Duodenal mucosa (tissue), 2 donors: ENCODE measurements at regions not wholly inside any gene's neighbourhood (a gene's known extent, or its start where the extent isn't known, plus 50 kb on each side); places are given as distances from the start of the nearest gene placed in this dataset.

Experiments
- H3K27ac ChIP-seq: one replicate; pipeline ENCODE4 v1.7.0; 2013; ENCODE audit warnings: low read depth, low read length
- H3K27me3 ChIP-seq, 2 donors: one replicate each; pipeline ENCODE4 v1.7.0; 2013; ENCODE audit warnings: low read length in 2 of 2, control low read depth in 1 of 2; ENCODE audit not compliant: insufficient read depth in 2 of 2, control insufficient read depth in 1 of 2
- H3K36me3 ChIP-seq, 2 donors: one replicate each; pipeline ENCODE4 v1.7.0; 2013; ENCODE audit warnings: low read length in 2 of 2, control low read depth in 1 of 2; ENCODE audit not compliant: insufficient read depth in 2 of 2, control insufficient read depth in 1 of 2
- H3K4me1 ChIP-seq, 2 donors: one replicate each; pipeline ENCODE4 v1.7.0; 2013; ENCODE audit warnings: low read length in 2 of 2, control low read depth in 1 of 2; ENCODE audit not compliant: insufficient read depth in 2 of 2, control insufficient read depth in 1 of 2
- H3K4me3 ChIP-seq, 2 donors: one replicate each; pipeline ENCODE4 v1.7.0; 2013; ENCODE audit warnings: low read length in 2 of 2, low read depth in 1 of 2
- H3K9ac ChIP-seq, 2 donors: one replicate each; pipeline ENCODE4 v1.7.0; 2013; ENCODE audit warnings: low read length in 2 of 2, low read depth in 1 of 2
- H3K9me3 ChIP-seq, 2 donors: one replicate each; pipeline ENCODE4 v1.7.0; 2013; ENCODE audit warnings: low read length in 2 of 2, control low read depth in 1 of 2; ENCODE audit not compliant: control insufficient read depth in 1 of 2

- Histone ChIP-seq H3K27me3 (no peaks in the 10 kb centered on the region), H3K36me3 (no peaks in the 10 kb centered on the region), H3K9ac (no peak overlapping the region), H3K4me1 (no peaks in the 10 kb centered on the region), H3K27ac (no peak overlapping the region), H3K9me3 (no peaks in the 10 kb centered on the region), H3K4me3 (no peak overlapping the region)
Observed at GRCh38 chr3:76026379-76026778, 241.0 kb upstream of the ZNF717 start.

GRCh38 chr3:76028774-76029173, 243.4 kb upstream of the ZNF717 start:
- Histone ChIP-seq H3K27me3 (no peaks in the 10 kb centered on the region), H3K9me3 (no peaks in the 10 kb centered on the region), H3K27ac (no peak overlapping the region), H3K36me3 (no peaks in the 10 kb centered on the region), H3K4me3 (no peak overlapping the region), H3K4me1 (no peaks in the 10 kb centered on the region), H3K9ac (no peak overlapping the region)

GRCh38 chr3:76034649-76035048, 249.3 kb upstream of the ZNF717 start:
- Histone ChIP-seq H3K4me3 (no peak overlapping the region), H3K36me3 (no peaks in the 10 kb centered on the region), H3K27me3 (no peaks in the 10 kb centered on the region), H3K9ac (no peak overlapping the region), H3K9me3 (no peaks in the 10 kb centered on the region), H3K4me1 (no peaks in the 10 kb centered on the region), H3K27ac (no peak overlapping the region)

GRCh38 chr3:76035117-76035516, 249.8 kb upstream of the ZNF717 start:
- Histone ChIP-seq H3K4me1 (no peaks in the 10 kb centered on the region), H3K27me3 (no peaks in the 10 kb centered on the region), H3K9me3 (no peaks in the 10 kb centered on the region), H3K27ac (no peak overlapping the region), H3K4me3 (no peak overlapping the region), H3K36me3 (no peaks in the 10 kb centered on the region), H3K9ac (no peak overlapping the region)

- Histone ChIP-seq H3K36me3 (no peaks in the 10 kb centered on the region), H3K9ac (no peak overlapping the region), H3K4me3 (no peak overlapping the region), H3K4me1 (no peaks in the 10 kb centered on the region), H3K27ac (no peak overlapping the region), H3K27me3 (no peaks in the 10 kb centered on the region), H3K9me3 (no peaks in the 10 kb centered on the region)
Observed at GRCh38 chr3:76038949-76039348, 253.6 kb upstream of the ZNF717 start.

- H3K27me3 ChIP-seq, result no peaks in the 10 kb centered on the region
- H3K4me1 ChIP-seq, result no peaks in the 10 kb centered on the region
- H3K4me3 ChIP-seq, result no peak overlapping the region
- no peaks in the 10 kb centered on the region for H3K9me3 ChIP-seq
- no peaks in the 10 kb centered on the region for H3K36me3 ChIP-seq
- H3K9ac ChIP-seq, result no peak overlapping the region
- no peak overlapping the region for H3K27ac ChIP-seq
Observed at GRCh38 chr3:76039431-76039830, 254.1 kb upstream of the ZNF717 start.

GRCh38 chr3:76040946-76041345, 255.6 kb upstream of the ZNF717 start:
- Histone ChIP-seq H3K27me3 (no peaks in the 10 kb centered on the region), H3K27ac (no peak overlapping the region)

GRCh38 chr3:76043746-76044145, 258.4 kb upstream of the ZNF717 start:
- Histone ChIP-seq H3K9ac (no peak overlapping the region), H3K4me3 (no peak overlapping the region), H3K36me3 (no peaks in the 10 kb centered on the region), H3K4me1 (no peaks in the 10 kb centered on the region), H3K9me3 (no peaks in the 10 kb centered on the region), H3K27me3 (no peaks in the 10 kb centered on the region), H3K27ac (no peak overlapping the region)

More at GRCh38 chr3:76040946-76041345, 255.6 kb upstream of the ZNF717 start:
- H3K9me3 ChIP-seq, result no peaks in the 10 kb centered on the region
- H3K4me3 ChIP-seq, result no peak overlapping the region
- no peak overlapping the region for H3K9ac ChIP-seq
- no peaks in the 10 kb centered on the region for H3K4me1 ChIP-seq
- no peaks in the 10 kb centered on the region for H3K36me3 ChIP-seq

- no peaks in the 10 kb centered on the region for H3K36me3 ChIP-seq
- H3K27me3 ChIP-seq, result no peaks in the 10 kb centered on the region
- H3K9me3 ChIP-seq, result no peaks in the 10 kb centered on the region
- no peak overlapping the region for H3K27ac ChIP-seq
- H3K9ac ChIP-seq, result no peak overlapping the region
- H3K4me3 ChIP-seq, result no peak overlapping the region
- no peaks in the 10 kb centered on the region for H3K4me1 ChIP-seq
Observed at GRCh38 chr3:76044601-76045600, 259.6 kb upstream of the ZNF717 start.

- no peak overlapping the region for H3K4me3 ChIP-seq
- no peaks in the 10 kb centered on the region for H3K9me3 ChIP-seq
- H3K27me3 ChIP-seq, result no peaks in the 10 kb centered on the region
- no peaks in the 10 kb centered on the region for H3K36me3 ChIP-seq
- no peak overlapping the region for H3K27ac ChIP-seq
- no peaks in the 10 kb centered on the region for H3K4me1 ChIP-seq
- no peak overlapping the region for H3K9ac ChIP-seq
Observed at GRCh38 chr3:76047368-76047767, 262.0 kb upstream of the ZNF717 start.
